ENCODE measurements at regions not wholly inside any gene's neighbourhood (a gene's known extent, or its start where the extent isn't known, plus 50 kb on each side); places are given as distances from the start of the nearest gene placed in this dataset.

GRCh38 chr4:14726877-14727361, 275.4 kb upstream of the CPEB2 start:
- CTCF ChIA-PET (ENCODE audit: partially characterized antibody) = no interaction called here
- H3K4me2 ChIP-seq (ENCODE audit: insufficient read depth in 1 of 2, low read depth in 2 of 2, low read length in 2 of 2) = no peak overlapping the region

More at GRCh38 chr4:14726877-14727361, 275.4 kb upstream of the CPEB2 start:
- peak overlapping the region; percentile 47; the same call in 1 of the 2 replicates for H2AFZ ChIP-seq (ENCODE audit: low read length)
- no peaks in the 10 kb centered on the region for H3K23me2 ChIP-seq (ENCODE audit: low read depth, low read length)
- no peak overlapping the region for H2BK15ac ChIP-seq (ENCODE audit: low read length)
- no peak overlapping the region for H3K18ac ChIP-seq (ENCODE audit: extremely low read depth, low read length)
- no peak overlapping the region for H3K9ac ChIP-seq (replicated peaks in 1 of 4; ENCODE audit: extremely low read depth in 1 of 4, low read depth in 3 of 4, low read length in 3 of 4)
- no peak overlapping the region for H2BK120ac ChIP-seq (replicated peaks; ENCODE audit: low read depth, low read length)
- no peak overlapping the region for H3K4me3 ChIP-seq (ENCODE audit: extremely low read depth in 1 of 4, insufficient read depth in 2 of 4, low read depth in 3 of 4, low read length in 4 of 4)
- no peaks in the 10 kb centered on the region for H3K36me3 ChIP-seq (ENCODE audit: control insufficient read depth in 2 of 4, insufficient read depth in 4 of 4, low read length in 3 of 4)
- H2AK5ac ChIP-seq (ENCODE audit: low read depth, low read length) = no peak overlapping the region
- H4K5ac ChIP-seq (ENCODE audit: insufficient read length, low read depth, low read length) = no peak overlapping the region
- no peak overlapping the region for H3K14ac ChIP-seq (ENCODE audit: insufficient read length)
- H3K79me2 ChIP-seq (ENCODE audit: control insufficient read depth in 1 of 2, insufficient read depth in 2 of 2, low read length in 2 of 2) = no peaks in the 10 kb centered on the region
- H3K4ac ChIP-seq (replicated peaks; ENCODE audit: insufficient read length, low read depth, low read length) = no peak overlapping the region
- H3K27me3 ChIP-seq (replicated peaks in 1 of 4; ENCODE audit: control insufficient read depth in 3 of 4, extremely low read depth in 1 of 4, insufficient read depth in 3 of 4, low read length in 3 of 4) = no peaks in the 10 kb centered on the region
- TF ChIP-seq ZNF274 (IDR thresholded peaks at IDR 0.05; ENCODE audit: borderline replicate concordance, extremely low read depth, low read length) = no peak
- no peak for TF ChIP-seq SP1 (IDR thresholded peaks at IDR 0.05; ENCODE audit: low read depth, low read length)
- no peak for TF ChIP-seq JUN (IDR thresholded peaks at IDR 0.05; ENCODE audit: low read depth, low read length)
- TF ChIP-seq BACH1 (IDR thresholded peaks at IDR 0.05; ENCODE audit: low read length) = peak; percentile 20; the same call in 1 of the 2 replicates
- TF ChIP-seq MAFK (IDR thresholded peaks at IDR 0.05; ENCODE audit: low read depth, low read length) = peak; percentile 57
- no peak for TF ChIP-seq HDAC6 (IDR thresholded peaks at IDR 0.05; ENCODE audit: low read depth, low read length)
- TF ChIP-seq SP2 (IDR thresholded peaks at IDR 0.05; ENCODE audit: low read length) = no peak
- no peaks in the 10 kb centered on the region for H3K4me1 ChIP-seq (replicated peaks in 1 of 4; ENCODE audit: control insufficient read depth in 3 of 4, insufficient read depth in 4 of 4, low read length in 3 of 4)
- H2BK12ac ChIP-seq (ENCODE audit: low read depth, low read length) = no peak overlapping the region
- FAIRE-seq = no peak
- H3K27ac ChIP-seq (ENCODE audit: low read depth, low read length) = no peak overlapping the region
- 97% methylated on average over 4 of the region's 4 CpGs; no CpG with 5 or more reads in 1 of the 2 experiments for WGBS, 2 experiments (ENCODE audit: extremely low coverage in 1 of 2, insufficient coverage in 1 of 2, insufficient read length in 1 of 2, insufficient replicate concordance in 2 of 2, low coverage in 1 of 2, low lambda C conversion rate in 2 of 2, missing lambda C conversion rate in 1 of 2)
- no peak overlapping the region for H2BK5ac ChIP-seq (ENCODE audit: low read depth, low read length)
- no peak overlapping the region for H2BK20ac ChIP-seq (ENCODE audit: low read length)
- no peak overlapping the region for H4K91ac ChIP-seq (replicated peaks; ENCODE audit: insufficient read length, low read length)
- no peaks in the 10 kb centered on the region for H3K9me3 ChIP-seq (ENCODE audit: insufficient read depth in 2 of 2, low read depth in 1 of 2, low read length in 1 of 2)
- POLR2A ChIA-PET (ENCODE audit: partially characterized antibody) = no interaction called here
- H3K79me1 ChIP-seq (ENCODE audit: low read depth, low read length) = no peaks in the 10 kb centered on the region
- no peak overlapping the region for H3K23ac ChIP-seq (ENCODE audit: insufficient read length)
- H3K56ac ChIP-seq (replicated peaks; ENCODE audit: insufficient read length, low read depth, low read length) = no peak overlapping the region
- DNase-seq (ENCODE audit: low read depth in 1 of 2, low spot score in 2 of 2) = no peak
- H4K20me1 ChIP-seq (replicated peaks in 1 of 2; ENCODE audit: control insufficient read depth in 1 of 2, insufficient read depth in 2 of 2, low read length in 2 of 2) = no peaks in the 10 kb centered on the region
- H4K8ac ChIP-seq (ENCODE audit: extremely low read depth, insufficient read depth, low read length) = no peak overlapping the region

Measured in H1 (cell line).